ENCODE measurements at regions not wholly inside any gene's neighbourhood (a gene's known extent, or its start where the extent isn't known, plus 50 kb on each side); places are given as distances from the start of the nearest gene placed in this dataset.

GRCh38 chr6:90436403-90436802 is 139.8 kb upstream of the BACH2 start:
- Histone ChIP-seq H3K9ac (ENCODE audit: low read length) (no peak overlapping the region), H4K20me1 (ENCODE audit: insufficient read depth, low read length) (no peaks in the 10 kb centered on the region), H3K79me2 (ENCODE audit: low read length) (no peaks in the 10 kb centered on the region), H3K9me3 (replicated peaks; ENCODE audit: insufficient read depth, low read length) (no peaks in the 10 kb centered on the region), H2AFZ (ENCODE audit: low read length) (no peak overlapping the region), H3K4me3 (ENCODE audit: low read length) (no peak overlapping the region), H3K27me3 (replicated peaks; ENCODE audit: insufficient read depth, low read length) (no peaks in the 10 kb centered on the region), H3K4me1 (ENCODE audit: low read length) (peaks cover 6% of the 10 kb centered on the region), H3K9me2 (replicated peaks; ENCODE audit: insufficient read depth, low read length) (no peaks in the 10 kb centered on the region), H3K4me2 (ENCODE audit: low read depth, low read length) (no peak overlapping the region), H3F3A (ENCODE audit: insufficient read depth, low read length) (no peaks in the 10 kb centered on the region), H3K36me3 (replicated peaks; ENCODE audit: insufficient read depth, low read length) (no peaks in the 10 kb centered on the region), H3K27ac (ENCODE audit: low read length) (no peak overlapping the region)
- TF ChIP-seq, protein P1, sequence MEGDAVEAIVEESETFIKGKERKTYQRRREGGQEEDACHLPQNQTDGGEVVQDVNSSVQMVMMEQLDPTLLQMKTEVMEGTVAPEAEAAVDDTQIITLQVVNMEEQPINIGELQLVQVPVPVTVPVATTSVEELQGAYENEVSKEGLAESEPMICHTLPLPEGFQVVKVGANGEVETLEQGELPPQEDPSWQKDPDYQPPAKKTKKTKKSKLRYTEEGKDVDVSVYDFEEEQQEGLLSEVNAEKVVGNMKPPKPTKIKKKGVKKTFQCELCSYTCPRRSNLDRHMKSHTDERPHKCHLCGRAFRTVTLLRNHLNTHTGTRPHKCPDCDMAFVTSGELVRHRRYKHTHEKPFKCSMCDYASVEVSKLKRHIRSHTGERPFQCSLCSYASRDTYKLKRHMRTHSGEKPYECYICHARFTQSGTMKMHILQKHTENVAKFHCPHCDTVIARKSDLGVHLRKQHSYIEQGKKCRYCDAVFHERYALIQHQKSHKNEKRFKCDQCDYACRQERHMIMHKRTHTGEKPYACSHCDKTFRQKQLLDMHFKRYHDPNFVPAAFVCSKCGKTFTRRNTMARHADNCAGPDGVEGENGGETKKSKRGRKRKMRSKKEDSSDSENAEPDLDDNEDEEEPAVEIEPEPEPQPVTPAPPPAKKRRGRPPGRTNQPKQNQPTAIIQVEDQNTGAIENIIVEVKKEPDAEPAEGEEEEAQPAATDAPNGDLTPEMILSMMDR (IDR thresholded peaks at IDR 0.05; ENCODE audit: low read length) = no peak
- TF ChIP-seq EZH2phosphoT487 (IDR thresholded peaks at IDR 0.05; ENCODE audit: low read length) (no peak), EZH2 (optimal IDR thresholded peaks at IDR 0.05; ENCODE audit: low read depth, low read length) (no peak)
- no peak for DNase-seq

DNA sequence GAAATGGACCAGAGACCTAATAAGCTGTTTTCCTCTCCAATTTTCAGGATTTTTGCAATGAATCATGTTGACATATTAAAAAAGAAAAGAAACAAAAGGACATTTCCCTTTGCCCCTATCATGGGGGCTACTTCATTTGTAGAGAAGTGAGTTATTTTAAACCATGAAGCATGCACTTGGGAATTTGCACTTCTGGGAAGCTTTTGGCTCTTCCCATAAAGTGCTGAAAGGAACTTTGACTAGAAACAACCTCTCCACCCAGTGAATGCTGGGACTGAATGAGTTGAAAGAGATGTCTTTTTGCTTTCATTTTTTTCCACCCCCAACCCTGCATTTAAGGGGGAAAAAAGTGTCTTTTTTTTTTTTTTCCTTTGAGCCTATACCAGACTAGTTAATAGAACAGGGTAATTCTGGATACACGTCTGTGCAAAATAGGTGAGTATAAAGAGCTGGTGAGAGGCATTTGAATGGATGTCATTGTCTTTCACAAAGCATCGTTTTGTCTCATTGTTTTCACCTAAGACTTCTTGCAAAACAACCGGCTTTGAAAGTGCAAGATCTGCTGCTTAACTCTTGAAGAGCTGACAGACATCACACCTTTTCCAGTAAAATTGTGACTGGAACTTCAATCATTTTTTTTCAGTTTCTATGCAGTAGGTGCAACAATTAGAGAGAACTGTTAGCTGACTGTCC is 138.7 kb upstream of the BACH2 start:
- Histone ChIP-seq H3K79me2 (ENCODE audit: low read length) (no peaks in the 10 kb centered on the region), H3K27me3 (replicated peaks; ENCODE audit: insufficient read depth, low read length) (no peaks in the 10 kb centered on the region), H2AFZ (ENCODE audit: low read length) (no peak overlapping the region), H3K27ac (ENCODE audit: low read length) (no peak overlapping the region), H3K9me2 (replicated peaks; ENCODE audit: insufficient read depth, low read length) (no peaks in the 10 kb centered on the region), H3K4me2 (ENCODE audit: low read depth, low read length) (no peak overlapping the region), H3F3A (ENCODE audit: insufficient read depth, low read length) (no peaks in the 10 kb centered on the region), H3K4me1 (ENCODE audit: low read length) (peaks cover 6% of the 10 kb centered on the region), H3K9me3 (replicated peaks; ENCODE audit: insufficient read depth, low read length) (no peaks in the 10 kb centered on the region), H4K20me1 (ENCODE audit: insufficient read depth, low read length) (no peaks in the 10 kb centered on the region), H3K36me3 (replicated peaks; ENCODE audit: insufficient read depth, low read length) (no peaks in the 10 kb centered on the region), H3K4me3 (ENCODE audit: low read length) (no peak overlapping the region), H3K9ac (ENCODE audit: low read length) (no peak overlapping the region)
- no peak for DNase-seq
- TF ChIP-seq, protein P1 (IDR thresholded peaks at IDR 0.05; ENCODE audit: low read length) = no peak
- TF ChIP-seq EZH2 (optimal IDR thresholded peaks at IDR 0.05; ENCODE audit: low read depth, low read length) = no peak
- TF ChIP-seq EZH2phosphoT487 (IDR thresholded peaks at IDR 0.05; ENCODE audit: low read length) = no peak

GRCh38 chr6:90434094-90434493 is 137.5 kb upstream of the BACH2 start:
- Histone ChIP-seq H3K4me3 (ENCODE audit: low read length) (no peak overlapping the region), H4K20me1 (ENCODE audit: insufficient read depth, low read length) (no peaks in the 10 kb centered on the region), H3K27ac (ENCODE audit: low read length) (no peak overlapping the region), H3K4me2 (ENCODE audit: low read depth, low read length) (no peak overlapping the region), H3K9me2 (replicated peaks; ENCODE audit: insufficient read depth, low read length) (no peaks in the 10 kb centered on the region), H3K9ac (ENCODE audit: low read length) (no peak overlapping the region), H2AFZ (ENCODE audit: low read length) (no peak overlapping the region), H3K79me2 (ENCODE audit: low read length) (no peaks in the 10 kb centered on the region), H3K9me3 (replicated peaks; ENCODE audit: insufficient read depth, low read length) (no peaks in the 10 kb centered on the region), H3K27me3 (replicated peaks; ENCODE audit: insufficient read depth, low read length) (no peaks in the 10 kb centered on the region), H3F3A (ENCODE audit: insufficient read depth, low read length) (no peaks in the 10 kb centered on the region), H3K4me1 (ENCODE audit: low read length) (peaks cover 6% of the 10 kb centered on the region), H3K36me3 (replicated peaks; ENCODE audit: insufficient read depth, low read length) (no peaks in the 10 kb centered on the region)
- no peak for TF ChIP-seq EZH2 (optimal IDR thresholded peaks at IDR 0.05; ENCODE audit: low read depth, low read length)
- TF ChIP-seq, protein P1 (IDR thresholded peaks at IDR 0.05; ENCODE audit: low read length) = no peak
- TF ChIP-seq EZH2phosphoT487 (IDR thresholded peaks at IDR 0.05; ENCODE audit: low read length) = no peak
- no peak for DNase-seq

Data from MM.1S (cell line).